ENCODE measurements at regions not wholly inside any gene's neighbourhood (a gene's known extent, or its start where the extent isn't known, plus 50 kb on each side); places are given as distances from the start of the nearest gene placed in this dataset.
A peak's percentile ranks its signal among the peaks of the same experiment; 100 is the strongest.

DNA sequence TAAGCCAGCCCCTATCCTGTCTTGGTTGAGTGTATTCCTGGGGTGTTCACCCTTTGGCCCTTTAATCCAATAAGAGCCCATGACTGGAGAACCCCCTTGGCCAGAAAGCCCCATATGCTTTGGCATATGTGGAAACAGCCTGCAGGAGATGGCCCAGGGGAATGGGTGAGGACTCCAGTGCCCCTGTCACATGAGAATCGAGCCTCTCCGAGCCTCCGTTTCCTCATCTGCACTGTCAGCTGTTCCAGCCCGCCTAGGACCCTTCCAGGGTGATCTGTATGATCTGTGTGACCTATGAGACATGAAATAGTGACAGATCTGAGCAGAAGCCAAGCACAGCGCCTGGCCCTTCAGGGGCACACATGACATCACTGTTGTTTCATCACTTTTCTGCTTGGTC is 300.7 kb downstream of the ZNF536 start:
- DNase-seq: no peak

DNA sequence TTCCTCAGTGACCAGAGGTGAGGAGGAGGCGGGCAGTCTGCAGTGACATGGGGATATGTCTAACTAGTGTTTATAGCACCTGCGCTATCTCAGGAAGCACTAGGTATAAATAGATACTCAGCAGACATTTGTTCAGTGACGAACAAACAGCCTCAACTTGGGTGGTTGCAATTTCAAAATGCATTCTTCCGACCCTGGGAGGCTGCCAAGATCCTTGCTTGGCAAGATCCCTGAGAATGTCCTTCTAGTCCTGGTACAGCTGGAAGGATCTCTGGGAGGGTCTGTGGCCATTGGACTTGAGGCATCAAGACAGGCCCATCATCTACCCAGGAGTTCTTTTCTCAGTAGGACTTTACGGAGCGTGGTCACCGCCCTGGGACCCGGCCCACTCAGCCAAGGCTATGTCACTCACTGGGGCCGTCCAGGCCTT is 299.5 kb downstream of the ZNF536 start:
- DNase-seq: no peak

DNA sequence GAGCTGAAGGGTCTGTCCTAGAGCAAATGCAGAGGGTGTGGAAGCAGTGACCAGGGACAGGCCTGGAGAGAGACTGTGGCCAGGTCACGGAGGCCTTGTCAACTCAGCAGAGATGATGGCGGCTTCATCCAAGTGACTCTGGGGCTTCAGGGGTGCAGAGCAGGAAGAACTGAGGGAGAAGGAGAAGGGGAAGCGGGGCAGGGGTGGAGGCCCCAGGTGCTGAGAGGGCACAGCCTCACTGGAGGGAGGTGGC is 299.1 kb downstream of the ZNF536 start:
- no peak for DNase-seq

- DNase-seq: no peak
These were observed 298.6 kb downstream of the ZNF536 start for GRCh38 chr19:30670562-30671366.

GRCh38 chr19:30670011-30670329 is 297.8 kb downstream of the ZNF536 start:
- no peak for DNase-seq

GRCh38 chr19:30669329-30670010 is 297.3 kb downstream of the ZNF536 start:
- DNase-seq: peak; percentile 68

DNA sequence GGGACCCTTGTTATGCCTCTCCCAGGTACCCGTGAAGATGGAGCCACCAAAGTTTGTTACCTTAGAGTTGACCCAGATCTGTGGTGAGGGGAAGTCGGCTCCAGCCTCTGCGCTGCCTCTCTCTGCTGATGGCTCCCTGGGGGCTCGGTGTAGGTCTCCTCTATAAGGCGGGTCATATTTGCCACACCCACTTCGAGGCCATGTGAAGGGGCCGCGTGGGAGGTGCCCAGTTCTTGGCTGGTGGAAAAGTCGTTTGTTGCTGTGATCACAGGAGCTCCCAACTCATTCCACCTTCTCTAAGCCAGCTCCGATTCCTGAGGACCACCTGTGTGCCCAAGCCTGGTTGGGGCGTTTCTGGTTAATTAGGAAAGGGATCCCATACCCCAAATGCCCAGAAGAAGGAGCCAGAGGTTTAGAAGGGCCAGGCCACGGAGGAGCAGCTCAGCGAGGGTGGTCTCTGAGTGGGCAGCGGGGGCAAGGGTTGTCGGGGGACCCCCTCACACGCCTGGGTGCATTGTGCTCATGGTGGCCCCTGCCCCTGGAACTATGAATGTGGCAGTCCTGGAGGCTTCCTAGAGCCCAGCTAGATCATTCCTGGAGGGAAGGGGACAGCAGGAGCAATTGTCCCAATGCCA is 296.5 kb downstream of the ZNF536 start:
- no peak for DNase-seq

- DNase-seq: no peak
These were observed 295.6 kb downstream of the ZNF536 start for GRCh38 chr19:30667746-30668145.

GRCh38 chr19:30667227-30667626 is 295.0 kb downstream of the ZNF536 start:
- DNase-seq: no peak

GRCh38 chr19:30666301-30666803 is 294.2 kb downstream of the ZNF536 start:
- DNase-seq: peak; percentile 55

GRCh38 chr19:30665449-30665848 is 293.3 kb downstream of the ZNF536 start:
- DNase-seq: no peak

GRCh38 chr19:30663611-30664174 is 291.5 kb downstream of the ZNF536 start:
- DNase-seq: no peak

- DNase-seq: no peak
These were observed 290.2 kb downstream of the ZNF536 start for GRCh38 chr19:30662211-30662861.

- no peak for DNase-seq
These were observed 287.5 kb downstream of the ZNF536 start for GRCh38 chr19:30659638-30660037.

- no peak for DNase-seq
These were observed 284.4 kb downstream of the ZNF536 start for GRCh38 chr19:30656520-30657100.

GRCh38 chr19:30653646-30654386 is 281.6 kb downstream of the ZNF536 start:
- no peak for DNase-seq

DNA sequence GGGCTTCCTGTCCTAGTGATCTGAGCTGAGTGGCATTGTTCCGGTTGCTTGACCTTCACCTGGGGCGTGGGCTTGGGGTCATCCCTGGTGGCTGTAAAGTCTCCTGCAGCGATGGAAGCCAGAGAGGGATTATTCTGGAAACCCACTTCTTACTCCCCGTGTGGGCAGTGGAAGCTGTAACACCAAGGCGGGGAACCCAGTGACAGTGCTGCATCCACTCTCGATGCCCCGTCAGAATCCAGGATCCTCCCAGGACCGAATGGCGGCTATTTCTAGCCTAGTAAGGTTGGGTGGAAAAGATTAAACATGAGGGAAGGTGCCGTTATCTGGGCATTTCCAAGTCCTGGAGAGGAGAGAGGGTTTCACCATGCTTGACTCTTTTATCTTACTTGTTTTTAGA is 280.6 kb downstream of the ZNF536 start:
- no peak for DNase-seq

GRCh38 chr19:30651691-30652090 is 279.5 kb downstream of the ZNF536 start:
- no peak for DNase-seq

GRCh38 chr19:30651066-30651465 is 278.9 kb downstream of the ZNF536 start:
- no peak for DNase-seq

DNA sequence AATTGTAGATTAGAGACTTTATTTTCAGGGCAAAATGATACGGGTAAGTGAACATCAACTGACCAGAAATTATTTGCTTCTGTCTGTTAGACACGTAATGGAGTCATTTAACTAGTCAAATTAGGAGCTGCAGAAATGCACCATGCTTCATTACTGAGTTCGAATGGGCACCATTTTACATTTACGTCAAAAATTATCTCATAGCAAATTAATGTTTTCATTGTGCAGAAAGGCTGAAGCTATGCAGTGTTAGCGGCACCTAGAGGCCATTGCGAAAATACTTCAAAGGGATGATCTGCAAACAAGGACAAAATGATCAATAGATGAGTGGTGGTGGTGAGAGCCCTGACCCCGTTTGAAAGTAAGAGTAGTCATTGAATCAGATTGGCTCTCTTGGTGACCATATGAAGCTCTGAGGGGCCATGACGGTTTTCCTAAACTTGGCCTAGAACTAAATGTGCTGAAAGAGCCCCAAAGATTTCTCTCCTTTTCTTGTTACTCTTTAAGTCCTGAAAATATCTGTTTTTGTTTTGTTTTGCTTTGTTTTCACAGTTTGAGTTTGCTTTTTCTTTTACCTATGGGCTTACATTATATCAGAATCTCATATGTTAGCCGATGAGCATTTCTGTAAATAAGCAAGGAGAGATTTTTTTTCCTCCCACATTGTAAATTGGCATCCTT is 277.9 kb downstream of the ZNF536 start:
- DNase-seq: peak; percentile 80
